ENCODE measurements at regions not wholly inside any gene's neighbourhood (a gene's known extent, or its start where the extent isn't known, plus 50 kb on each side); places are given as distances from the start of the nearest gene placed in this dataset.

DNA sequence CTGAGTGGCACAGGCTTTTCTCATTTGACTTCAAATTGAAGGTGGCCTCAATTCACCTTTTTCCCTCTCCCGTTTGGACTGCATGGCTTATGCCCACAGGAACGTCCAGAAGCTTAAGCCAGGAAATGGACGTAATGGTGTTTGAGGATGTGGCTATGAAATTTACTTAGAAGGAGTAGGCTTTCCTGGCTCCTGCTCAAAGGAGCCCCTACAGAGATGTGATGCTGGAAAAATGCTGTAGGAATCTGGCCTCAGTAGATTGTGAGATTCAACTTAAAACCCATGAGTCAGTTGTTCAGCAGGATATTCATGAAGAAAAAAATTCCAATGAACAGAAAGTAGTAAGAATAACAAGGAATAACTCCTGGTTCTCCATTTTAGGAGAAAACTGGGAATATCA is 129.0 kb downstream of the ICOS start:
- TF ChIP-seq, protein P1, sequence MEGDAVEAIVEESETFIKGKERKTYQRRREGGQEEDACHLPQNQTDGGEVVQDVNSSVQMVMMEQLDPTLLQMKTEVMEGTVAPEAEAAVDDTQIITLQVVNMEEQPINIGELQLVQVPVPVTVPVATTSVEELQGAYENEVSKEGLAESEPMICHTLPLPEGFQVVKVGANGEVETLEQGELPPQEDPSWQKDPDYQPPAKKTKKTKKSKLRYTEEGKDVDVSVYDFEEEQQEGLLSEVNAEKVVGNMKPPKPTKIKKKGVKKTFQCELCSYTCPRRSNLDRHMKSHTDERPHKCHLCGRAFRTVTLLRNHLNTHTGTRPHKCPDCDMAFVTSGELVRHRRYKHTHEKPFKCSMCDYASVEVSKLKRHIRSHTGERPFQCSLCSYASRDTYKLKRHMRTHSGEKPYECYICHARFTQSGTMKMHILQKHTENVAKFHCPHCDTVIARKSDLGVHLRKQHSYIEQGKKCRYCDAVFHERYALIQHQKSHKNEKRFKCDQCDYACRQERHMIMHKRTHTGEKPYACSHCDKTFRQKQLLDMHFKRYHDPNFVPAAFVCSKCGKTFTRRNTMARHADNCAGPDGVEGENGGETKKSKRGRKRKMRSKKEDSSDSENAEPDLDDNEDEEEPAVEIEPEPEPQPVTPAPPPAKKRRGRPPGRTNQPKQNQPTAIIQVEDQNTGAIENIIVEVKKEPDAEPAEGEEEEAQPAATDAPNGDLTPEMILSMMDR (IDR thresholded peaks at IDR 0.05), result no peak
- no peak for TF ChIP-seq POLR2A (IDR thresholded peaks at IDR 0.05)

Measured in right lobe of liver (tissue), 4 donors.